C4-2B (cell line): ENCODE measurements at regions not wholly inside any gene's neighbourhood (a gene's known extent, or its start where the extent isn't known, plus 50 kb on each side); places are given as distances from the start of the nearest gene placed in this dataset.

Source experiments
- CTCF ChIP-seq: fragments of 450-650 bp; conservative IDR thresholded peaks from 2 replicates; pipeline ENCODE4 v1.5.1; 2017; ENCODE audit warnings: mild to moderate bottlenecking
- ZFX ChIP-seq: fragments of 450-650 bp; IDR thresholded peaks from 2 replicates; pipeline ENCODE4 v1.6.1; 2017

GRCh38 chr6:1100269-1100668 lies 211.6 kb upstream of the FOXQ1 start:
- TF ChIP-seq CTCF (no peak), ZFX (no peak)
